Endothelial cell of umbilical vein (primary cell): ENCODE measurements at regions not wholly inside any gene's neighbourhood (a gene's known extent, or its start where the extent isn't known, plus 50 kb on each side); places are given as distances from the start of the nearest gene placed in this dataset.
"Not testable (repeated sequence)": the region's sequence is repeated elsewhere in the genome, so short reads cannot be mapped to it uniquely, and the experiment has no call there.

ENCODE experiments used
- MYC ChIP-seq: IDR thresholded peaks from one replicate; pipeline ENCODE4 v1.6.1; 2011; ENCODE audit warnings: mild to moderate bottlenecking, low read depth, low read length
- POLR2AphosphoS5 ChIP-seq: IDR thresholded peaks from 2 replicates; pipeline ENCODE4 v1.6.1; 2012; ENCODE audit warnings: low read depth, mild to moderate bottlenecking, control low read depth, low read length, moderate library complexity; ENCODE audit not compliant: insufficient read depth
- TF ChIP-seq, protein P1 (sequence below), 2 donors: IDR thresholded peaks; 1 replicate in 1 of 2; 2 replicates in 1 of 2; pipeline ENCODE4 v1.5.1; 2011; ENCODE audit warnings: low read length in 2 of 2, mild to moderate bottlenecking in 2 of 2, moderate library complexity in 2 of 2, control low read depth in 1 of 2, inconsistent platforms in 1 of 2, low read depth in 1 of 2; ENCODE audit not compliant: insufficient read depth in 1 of 2; ENCODE audit errors: extremely low read depth in 1 of 2

DNA sequence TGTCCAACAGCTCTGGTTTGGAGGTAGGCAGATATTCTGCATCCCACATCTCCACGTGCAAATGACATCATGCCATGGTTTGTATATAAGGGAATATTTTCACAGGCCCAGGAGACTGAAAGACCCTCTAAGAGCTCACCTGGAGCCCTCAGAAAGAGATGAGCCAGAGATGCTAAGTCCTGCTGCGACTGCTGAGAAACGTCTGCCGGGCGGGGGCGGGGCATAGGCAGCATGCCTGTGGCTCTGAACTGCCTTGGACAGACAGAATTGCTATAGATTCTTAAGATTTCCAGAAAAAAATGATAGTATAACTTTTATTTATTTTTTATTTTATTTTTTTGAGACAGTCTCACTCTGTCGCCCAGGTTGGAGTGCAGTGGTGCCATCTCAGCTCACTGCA lies 64.2 kb upstream of the METTL9 start:
- not testable (repeated sequence) for TF ChIP-seq POLR2AphosphoS5, MYC
- TF ChIP-seq, protein P1, sequence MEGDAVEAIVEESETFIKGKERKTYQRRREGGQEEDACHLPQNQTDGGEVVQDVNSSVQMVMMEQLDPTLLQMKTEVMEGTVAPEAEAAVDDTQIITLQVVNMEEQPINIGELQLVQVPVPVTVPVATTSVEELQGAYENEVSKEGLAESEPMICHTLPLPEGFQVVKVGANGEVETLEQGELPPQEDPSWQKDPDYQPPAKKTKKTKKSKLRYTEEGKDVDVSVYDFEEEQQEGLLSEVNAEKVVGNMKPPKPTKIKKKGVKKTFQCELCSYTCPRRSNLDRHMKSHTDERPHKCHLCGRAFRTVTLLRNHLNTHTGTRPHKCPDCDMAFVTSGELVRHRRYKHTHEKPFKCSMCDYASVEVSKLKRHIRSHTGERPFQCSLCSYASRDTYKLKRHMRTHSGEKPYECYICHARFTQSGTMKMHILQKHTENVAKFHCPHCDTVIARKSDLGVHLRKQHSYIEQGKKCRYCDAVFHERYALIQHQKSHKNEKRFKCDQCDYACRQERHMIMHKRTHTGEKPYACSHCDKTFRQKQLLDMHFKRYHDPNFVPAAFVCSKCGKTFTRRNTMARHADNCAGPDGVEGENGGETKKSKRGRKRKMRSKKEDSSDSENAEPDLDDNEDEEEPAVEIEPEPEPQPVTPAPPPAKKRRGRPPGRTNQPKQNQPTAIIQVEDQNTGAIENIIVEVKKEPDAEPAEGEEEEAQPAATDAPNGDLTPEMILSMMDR (IDR thresholded peaks at IDR 0.05; ENCODE audit: extremely low read depth in 1 of 2, insufficient read depth in 1 of 2, low read depth in 1 of 2, low read length in 2 of 2), result not testable (repeated sequence)
